ENCODE measurements at regions not wholly inside any gene's neighbourhood (a gene's known extent, or its start where the extent isn't known, plus 50 kb on each side); places are given as distances from the start of the nearest gene placed in this dataset.

DNA sequence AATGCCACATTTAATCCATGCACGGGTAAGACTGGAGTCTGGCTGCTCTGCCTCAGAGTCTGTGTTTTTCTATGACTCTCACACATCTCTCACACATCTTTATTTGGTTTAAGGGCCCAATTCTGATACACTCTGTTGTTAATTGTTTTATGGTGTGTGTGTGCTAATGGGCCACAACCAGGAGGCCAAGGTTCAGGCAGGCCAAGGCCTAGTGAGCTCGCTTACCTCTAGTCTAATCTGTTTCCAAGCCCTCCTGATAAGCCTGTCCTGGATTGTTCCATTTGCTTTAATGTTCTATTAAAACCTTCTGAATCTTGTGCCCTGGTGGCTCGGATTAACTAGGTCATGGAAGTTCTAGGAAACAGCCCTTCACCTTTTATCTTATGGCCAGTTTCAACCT is 445.4 kb upstream of the DPH6 start:
- FAIRE-seq, result no peak
- ATAC-seq, result peak in 1 of 4 donors; percentile 51
- H3K27ac ChIP-seq, result no peak overlapping the region
- no peaks in the 10 kb centered on the region for H3K27me3 ChIP-seq
- no peak overlapping the region for H3K4me3 ChIP-seq
- WGBS, 2 donors, result 40 to 54% methylated on average over 3 of the region's 3 CpGs
- no peaks in the 10 kb centered on the region for H3K9me3 ChIP-seq
- TF ChIP-seq, protein P1, sequence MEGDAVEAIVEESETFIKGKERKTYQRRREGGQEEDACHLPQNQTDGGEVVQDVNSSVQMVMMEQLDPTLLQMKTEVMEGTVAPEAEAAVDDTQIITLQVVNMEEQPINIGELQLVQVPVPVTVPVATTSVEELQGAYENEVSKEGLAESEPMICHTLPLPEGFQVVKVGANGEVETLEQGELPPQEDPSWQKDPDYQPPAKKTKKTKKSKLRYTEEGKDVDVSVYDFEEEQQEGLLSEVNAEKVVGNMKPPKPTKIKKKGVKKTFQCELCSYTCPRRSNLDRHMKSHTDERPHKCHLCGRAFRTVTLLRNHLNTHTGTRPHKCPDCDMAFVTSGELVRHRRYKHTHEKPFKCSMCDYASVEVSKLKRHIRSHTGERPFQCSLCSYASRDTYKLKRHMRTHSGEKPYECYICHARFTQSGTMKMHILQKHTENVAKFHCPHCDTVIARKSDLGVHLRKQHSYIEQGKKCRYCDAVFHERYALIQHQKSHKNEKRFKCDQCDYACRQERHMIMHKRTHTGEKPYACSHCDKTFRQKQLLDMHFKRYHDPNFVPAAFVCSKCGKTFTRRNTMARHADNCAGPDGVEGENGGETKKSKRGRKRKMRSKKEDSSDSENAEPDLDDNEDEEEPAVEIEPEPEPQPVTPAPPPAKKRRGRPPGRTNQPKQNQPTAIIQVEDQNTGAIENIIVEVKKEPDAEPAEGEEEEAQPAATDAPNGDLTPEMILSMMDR (IDR thresholded peaks at IDR 0.05), result no peak
- no peaks in the 10 kb centered on the region for H3K36me3 ChIP-seq
- H3K4me1 ChIP-seq, result no peaks in the 10 kb centered on the region
- DNase-seq, result no peak
- intact Hi-C loops (cut with DNase I), result no loop called here

DNA sequence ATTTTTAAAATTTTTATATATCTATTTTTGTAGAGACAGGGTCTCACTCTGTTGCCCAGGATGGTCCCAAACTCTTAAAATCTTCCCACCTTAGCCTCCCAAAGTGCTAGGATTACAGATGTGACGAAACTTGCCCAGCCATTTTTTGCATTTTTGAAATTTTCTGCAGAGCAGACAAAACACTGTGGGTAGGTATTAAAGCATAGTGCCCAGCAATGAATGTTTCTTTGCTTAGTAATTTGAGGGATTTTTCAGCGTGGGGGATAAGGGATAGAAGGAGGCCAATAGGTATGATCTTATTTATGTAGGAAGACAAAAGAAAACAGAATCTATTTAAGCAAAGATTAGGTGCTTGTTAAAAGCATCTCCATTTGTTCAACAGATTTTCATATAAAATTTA is 446.8 kb upstream of the DPH6 start:
- WGBS, 2 donors, result 93 to 96% methylated on average over 2 of the region's 2 CpGs
- Histone ChIP-seq H3K9me3 (no peaks in the 10 kb centered on the region), H3K27me3 (no peaks in the 10 kb centered on the region), H3K4me3 (no peak overlapping the region), H3K4me1 (no peaks in the 10 kb centered on the region), H3K27ac (no peak overlapping the region), H3K36me3 (no peaks in the 10 kb centered on the region)
- ATAC-seq, result no peak
- TF ChIP-seq, protein P1 (IDR thresholded peaks at IDR 0.05), result no peak
- intact Hi-C loops (cut with DNase I), result no loop called here
- DNase-seq, result no peak
- no peak for FAIRE-seq

DNA sequence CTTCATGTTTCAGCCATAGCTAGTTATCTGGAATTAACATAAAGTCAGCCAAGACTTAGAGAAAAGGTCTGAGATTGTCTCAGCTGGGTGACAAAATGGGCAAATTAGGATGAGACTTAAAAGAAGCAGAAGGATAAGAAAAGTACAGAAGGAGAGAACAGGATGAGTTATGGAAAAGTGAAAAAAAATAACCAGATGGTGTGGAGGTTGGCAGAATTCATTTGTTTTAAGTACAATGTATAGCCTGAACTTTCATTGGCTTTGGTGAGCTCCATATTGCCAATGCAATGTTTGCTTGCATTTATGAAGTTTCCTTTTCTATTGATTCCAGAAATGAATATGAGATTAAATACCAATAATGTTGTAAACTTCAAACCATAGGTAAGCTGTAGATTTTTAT is 447.2 kb upstream of the DPH6 start:
- DNase-seq (no peak), FAIRE-seq (no peak), ATAC-seq (no peak)
- TF ChIP-seq, protein P1 (IDR thresholded peaks at IDR 0.05), result no peak
- Histone ChIP-seq H3K9me3 (no peaks in the 10 kb centered on the region), H3K27me3 (no peaks in the 10 kb centered on the region), H3K4me3 (no peak overlapping the region), H3K36me3 (no peaks in the 10 kb centered on the region), H3K27ac (no peak overlapping the region), H3K4me1 (no peaks in the 10 kb centered on the region)
- intact Hi-C loops (cut with DNase I), result no loop called here

DNA sequence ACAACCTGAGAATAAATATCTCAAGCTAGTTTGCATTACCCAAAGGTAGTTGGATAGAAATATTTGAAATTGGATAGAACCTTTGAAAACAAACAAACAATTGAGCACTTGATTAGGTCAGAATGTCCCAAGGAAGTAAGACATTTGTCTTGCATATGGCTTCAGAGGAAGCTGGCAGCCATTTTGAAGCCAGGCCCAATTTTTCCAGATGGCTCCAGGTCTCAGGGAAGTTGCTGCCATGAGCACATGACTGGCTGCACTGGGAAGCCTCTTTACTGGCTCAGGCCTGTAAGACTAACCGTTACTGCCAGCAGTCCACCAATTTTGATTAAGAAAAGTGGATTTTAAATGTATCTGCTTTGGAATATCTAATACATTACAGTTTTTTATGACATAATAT is 448.9 kb upstream of the DPH6 start:
- ATAC-seq, result no peak
- H3K9me3 ChIP-seq, result no peaks in the 10 kb centered on the region
- intact Hi-C loops (cut with DNase I), result no loop called here
- no peaks in the 10 kb centered on the region for H3K27me3 ChIP-seq
- H3K36me3 ChIP-seq, result no peaks in the 10 kb centered on the region
- DNase-seq, result no peak
- 97 to 100% methylated on average over 1 of the region's 1 CpG for WGBS, 2 donors
- H3K4me1 ChIP-seq, result no peaks in the 10 kb centered on the region
- H3K27ac ChIP-seq, result no peak overlapping the region
- no peak overlapping the region for H3K4me3 ChIP-seq
- no peak for FAIRE-seq
- TF ChIP-seq, protein P1 (IDR thresholded peaks at IDR 0.05), result no peak

DNA sequence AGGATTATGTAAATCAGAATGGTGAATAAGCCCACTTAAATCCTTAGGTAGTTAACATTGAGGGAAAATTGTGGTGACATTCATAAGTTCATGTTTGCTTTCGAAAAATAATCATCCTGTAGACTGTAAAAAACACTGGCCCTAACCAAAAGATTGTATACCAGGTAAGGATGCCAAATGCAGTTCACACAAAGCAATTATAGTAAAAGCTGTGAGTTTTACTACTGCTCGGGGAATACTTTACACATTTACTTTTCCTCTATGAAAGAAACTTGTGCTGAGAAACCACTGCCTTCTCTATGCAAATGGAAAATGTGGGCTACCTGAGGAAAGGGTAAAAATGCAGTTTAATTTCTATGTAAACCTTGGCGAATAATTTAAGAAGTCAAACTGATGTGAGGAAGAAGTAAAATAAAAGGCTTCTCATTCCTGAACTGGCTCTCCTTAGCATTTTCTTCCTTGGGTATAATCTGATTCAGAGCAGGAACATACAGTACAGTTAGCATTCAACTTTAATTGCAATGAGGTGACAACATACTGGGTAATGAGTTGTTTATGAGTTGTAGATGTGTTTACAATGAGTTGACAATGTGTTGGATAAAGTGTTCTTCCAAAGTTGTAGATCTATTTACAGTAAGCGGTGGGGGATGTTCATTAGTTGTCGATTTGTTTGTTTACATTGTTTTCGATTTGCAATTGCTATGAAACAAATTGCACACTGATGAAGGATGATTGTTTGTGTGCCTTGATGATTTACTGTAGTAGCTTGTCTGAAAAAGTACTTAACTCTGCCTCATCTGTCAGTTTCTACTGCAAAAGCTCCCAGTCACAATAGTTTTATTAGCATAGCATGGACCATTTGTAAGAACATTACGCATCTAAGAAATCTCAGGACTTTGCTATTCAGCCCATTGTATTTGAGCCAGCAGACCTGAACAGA is 453.0 kb upstream of the DPH6 start:
- ATAC-seq, result no peak
- intact Hi-C loops (cut with DNase I), result no loop called here

More for the DNA sequence above, 453.0 kb upstream of the DPH6 start:
- Histone ChIP-seq H3K4me1 (no peaks in the 10 kb centered on the region), H3K4me3 (no peak overlapping the region), H3K36me3 (no peaks in the 10 kb centered on the region), H3K9me3 (no peaks in the 10 kb centered on the region), H3K27me3 (no peaks in the 10 kb centered on the region), H3K27ac (no peak overlapping the region)
- DNase-seq (no peak), FAIRE-seq (no peak)
- 66 to 73% methylated on average over 7 of the region's 7 CpGs for WGBS, 2 donors
- TF ChIP-seq, protein P1 (IDR thresholded peaks at IDR 0.05), result no peak

All from pancreas (tissue), 10 donors.